SU-DHL-6 (cell line): ENCODE measurements at regions not wholly inside any gene's neighbourhood (a gene's known extent, or its start where the extent isn't known, plus 50 kb on each side); places are given as distances from the start of the nearest gene placed in this dataset.

Experiments
- H2AFZ ChIP-seq: fragments of 200-600 bp; sonication (generic); 2 replicates; pipeline ENCODE4 v1.6.1; 2014; ENCODE audit warnings: low read depth, mild to moderate bottlenecking, moderate library complexity, mixed read lengths, antibody characterized with exemption, low read length; ENCODE audit not compliant: severe bottlenecking
- H3F3A ChIP-seq: fragments of 200-600 bp; shearing (Covaris generic); 2 replicates; pipeline ENCODE4 v1.6.0; 2016; ENCODE audit warnings: antibody characterized with exemption, mild to moderate bottlenecking; ENCODE audit not compliant: insufficient read depth
- H3K27ac ChIP-seq: fragments of 200-600 bp; sonication (generic); 2 replicates; pipeline ENCODE4 v1.5.1; 2016; ENCODE audit warnings: low read depth, mild to moderate bottlenecking, low read length, moderate library complexity, mixed read lengths
- H3K27me3 ChIP-seq: fragments of 200-600 bp; sonication (generic), shearing (Covaris generic); 2 replicates; pipeline ENCODE4 v1.6.0; 2014; ENCODE audit warnings: mild to moderate bottlenecking, low read length
- H3K36me3 ChIP-seq: fragments of 200-600 bp; sonication (generic); 2 replicates; pipeline ENCODE4 v1.6.1; 2014; ENCODE audit warnings: mild to moderate bottlenecking, low read length, mixed read lengths
- H3K4me2 ChIP-seq: fragments of 300-600, 200-600 bp; shearing (Covaris generic), sonication (generic); 2 replicates; pipeline ENCODE4 v1.6.0; 2014; ENCODE audit warnings: low read length, low read depth, mild to moderate bottlenecking; ENCODE audit not compliant: poor library complexity, severe bottlenecking
- H3K4me3 ChIP-seq: fragments of 200-600 bp; sonication (generic); 2 replicates; pipeline ENCODE4 v1.5.1; 2014; ENCODE audit warnings: antibody characterized with exemption, low read length, mild to moderate bottlenecking, mixed read lengths; ENCODE audit not compliant: insufficient read depth, poor library complexity, severe bottlenecking
- H3K79me2 ChIP-seq: fragments of 200-600 bp; sonication (generic); 2 replicates; pipeline ENCODE4 v1.6.1; 2014; ENCODE audit warnings: mild to moderate bottlenecking, low read length, moderate library complexity; ENCODE audit not compliant: insufficient read depth
- H3K9ac ChIP-seq: fragments of 200-600 bp; sonication (generic); 2 replicates; pipeline ENCODE4 v1.7.0; 2014; ENCODE audit warnings: mild to moderate bottlenecking, low read length
- H3K9me2 ChIP-seq: fragments of 200-600 bp; sonication (generic); replicated peaks from 2 replicates; pipeline ENCODE4 v1.6.1; 2014; ENCODE audit warnings: low read length; ENCODE audit not compliant: insufficient read depth
- H3K9me3 ChIP-seq: fragments of 200-600 bp; sonication (generic); 2 replicates; pipeline ENCODE4 v1.6.1; 2014; ENCODE audit warnings: low read length, mixed read lengths; ENCODE audit not compliant: insufficient read depth
- H4K20me1 ChIP-seq: fragments of 200-600 bp; sonication (generic); 2 replicates; pipeline ENCODE4 v1.6.1; 2014; ENCODE audit warnings: low read depth, mild to moderate bottlenecking, antibody characterized with exemption, low read length, moderate library complexity, mixed read lengths
- CTCF ChIP-seq: fragments of 200-600 bp; sonication (generic); IDR thresholded peaks from one replicate; pipeline ENCODE4 v1.5.1; 2017; ENCODE audit warnings: antibody characterized with exemption, mild to moderate bottlenecking, low read length, moderate library complexity; ENCODE audit not compliant: insufficient read depth, poor library complexity, severe bottlenecking
- EZH2phosphoT487 ChIP-seq: fragments of 200-600 bp; sonication (generic), shearing (Covaris generic); conservative IDR thresholded peaks from 2 replicates; pipeline ENCODE4 v1.6.1; 2018; ENCODE audit warnings: mild to moderate bottlenecking, antibody characterized with exemption, low read length, moderate library complexity, mixed read lengths

GRCh38 chr1:213666113-213666512 is 321.7 kb upstream of the PROX1 start:
- Histone ChIP-seq H3K4me2 (no peak overlapping the region), H3K9me2 (no peaks in the 10 kb centered on the region), H3K27ac (no peak overlapping the region), H3K36me3 (no peaks in the 10 kb centered on the region), H3K27me3 (no peaks in the 10 kb centered on the region), H3K9me3 (no peaks in the 10 kb centered on the region), H3K9ac (no peak overlapping the region), H3F3A (no peaks in the 10 kb centered on the region), H3K4me3 (no peak overlapping the region), H2AFZ (no peak overlapping the region), H4K20me1 (no peaks in the 10 kb centered on the region), H3K79me2 (no peaks in the 10 kb centered on the region)
- no peak for TF ChIP-seq EZH2phosphoT487
- TF ChIP-seq CTCF, result no peak

GRCh38 chr1:213666922-213667321 is 320.9 kb upstream of the PROX1 start:
- H3F3A ChIP-seq, result no peaks in the 10 kb centered on the region
- no peaks in the 10 kb centered on the region for H3K9me3 ChIP-seq
- no peak overlapping the region for H3K27ac ChIP-seq
- TF ChIP-seq CTCF (no peak), EZH2phosphoT487 (no peak)
- H3K9me2 ChIP-seq, result no peaks in the 10 kb centered on the region
- H3K27me3 ChIP-seq, result no peaks in the 10 kb centered on the region
- H2AFZ ChIP-seq, result no peak overlapping the region
- H3K36me3 ChIP-seq, result no peaks in the 10 kb centered on the region
- no peak overlapping the region for H3K9ac ChIP-seq
- no peak overlapping the region for H3K4me3 ChIP-seq
- H3K79me2 ChIP-seq, result no peaks in the 10 kb centered on the region
- no peak overlapping the region for H3K4me2 ChIP-seq
- H4K20me1 ChIP-seq, result no peaks in the 10 kb centered on the region

- H3K9me3 ChIP-seq, result no peaks in the 10 kb centered on the region
- H3K27me3 ChIP-seq, result no peaks in the 10 kb centered on the region
- no peaks in the 10 kb centered on the region for H4K20me1 ChIP-seq
- no peaks in the 10 kb centered on the region for H3F3A ChIP-seq
- TF ChIP-seq CTCF (no peak), EZH2phosphoT487 (no peak)
- no peak overlapping the region for H3K9ac ChIP-seq
- H3K79me2 ChIP-seq, result no peaks in the 10 kb centered on the region
- H3K4me3 ChIP-seq, result no peak overlapping the region
- no peaks in the 10 kb centered on the region for H3K9me2 ChIP-seq
- no peaks in the 10 kb centered on the region for H3K36me3 ChIP-seq
- H3K4me2 ChIP-seq, result no peak overlapping the region
- no peak overlapping the region for H3K27ac ChIP-seq
- no peak overlapping the region for H2AFZ ChIP-seq
Measured at GRCh38 chr1:213669512-213669911, 318.3 kb upstream of the PROX1 start.
